Ovary (tissue), 7 donors: ENCODE measurements at regions not wholly inside any gene's neighbourhood (a gene's known extent, or its start where the extent isn't known, plus 50 kb on each side); places are given as distances from the start of the nearest gene placed in this dataset.

Source experiments
- DNase-seq, 5 donors: peaks; one replicate each; pipeline ENCODE4 v3.0.0-alpha.2; 2019 to 2020
- H3K27ac ChIP-seq, 2 donors: fragments of 200-600 bp; one replicate each; pipeline versions ENCODE4 v1.5.1 to v1.8.0; 2019 to 2022
- H3K27me3 ChIP-seq: fragments of 200-600 bp; one replicate; pipeline ENCODE4 v1.8.0; 2022
- H3K36me3 ChIP-seq: fragments of 200-600 bp; sonication (generic); one replicate; pipeline ENCODE4 v1.5.1; 2019
- H3K4me1 ChIP-seq: one replicate; pipeline ENCODE4 v1.8.1; 2013; ENCODE audit warnings: mild to moderate bottlenecking, moderate library complexity; ENCODE audit not compliant: insufficient read depth
- H3K4me3 ChIP-seq: fragments of 200-600 bp; sonication (generic); one replicate; pipeline ENCODE4 v1.5.1; 2017
- H3K9me3 ChIP-seq, 2 donors: fragments of 200-600 bp in 1 of 2; sonication (generic) in 1 of 2; one replicate each; pipeline versions ENCODE4 v1.5.1 to v1.8.1; 2013 to 2019; ENCODE audit warnings: mild to moderate bottlenecking in 1 of 2, moderate library complexity in 1 of 2
- EP300 ChIP-seq: sonication (generic); formaldehyde crosslinking; IDR thresholded peaks from one replicate; pipeline ENCODE4 v1.6.1; 2017; ENCODE audit warnings: antibody characterized with exemption
- POLR2A ChIP-seq: fragments of 450-650 bp; IDR thresholded peaks from one replicate; pipeline ENCODE4 v1.6.1; 2017; ENCODE audit warnings: antibody characterized with exemption, mild to moderate bottlenecking, moderate library complexity
- WGBS, 3 donors: extraction: QIAGEN DNeasy Blood & Tissue Kit in 1 of 3; methylation state at CpG; one replicate each; pipeline versions ENCODE4 v1.1.5 to v1.1.7; 2013 to 2017; 5-methylcytosine and 5-hydroxymethylcytosine counted together
- intact Hi-C, 4 donors: fragments of 100-400 bp; cut with DNase I; formaldehyde crosslinking; loops; one replicate each; pipeline versions ENCODE4 v1.11.0 to v1.15.1; 2022 to 2023
- TF ChIP-seq, protein P1 (sequence below), 3 donors: fragments of 450-650 bp in 2 of 3; fragments of 200-600 bp in 1 of 3; IDR thresholded peaks; one replicate each; pipeline versions ENCODE4 v1.5.1 to v1.8.0; 2016 to 2022; ENCODE audit warnings: antibody characterized with exemption in 3 of 3, mild to moderate bottlenecking in 1 of 3
- donor health status: DM: no; HTN: no; CAD: no; lungs with moderate emphysema.
- donor health status: DM: no; HTN: no; CAD: no.
- donor health status: Bipolar disorder and iron deficiency.
- donor health status: DM: no; HTN: no; CAD: no.
- donor health status: DM: yes; HTN: yes; CAD: no.

DNA sequence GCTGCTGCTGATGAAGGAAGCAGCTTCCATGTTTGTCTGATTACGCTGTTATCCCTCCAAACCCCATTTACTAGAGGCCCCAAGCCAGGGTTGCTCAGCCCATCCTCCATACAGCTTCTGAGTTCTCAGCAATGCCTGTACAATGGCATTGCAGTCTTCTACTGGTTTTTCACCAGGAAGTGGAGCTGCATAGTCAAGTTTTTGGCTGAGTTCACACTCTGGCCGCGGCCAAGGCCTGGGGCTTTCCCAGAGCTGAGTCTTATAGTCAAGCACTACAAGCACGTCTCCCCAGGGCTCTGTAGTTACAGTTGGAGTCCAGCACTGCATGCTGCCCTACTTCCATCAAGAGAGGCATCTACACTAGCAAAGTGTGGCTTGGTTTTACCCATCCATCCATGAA is 182.5 kb downstream of the POU4F1 start:
- no peaks in the 10 kb centered on the region for H3K27me3 ChIP-seq
- DNase-seq: no peak
- WGBS, 3 donors: 82 to 85% (median 83%) methylated on average over 4 of the region's 4 CpGs
- no peak overlapping the region for H3K27ac ChIP-seq
- H3K36me3 ChIP-seq: no peaks in the 10 kb centered on the region
- intact Hi-C loops: no loop called here
- no peaks in the 10 kb centered on the region for H3K9me3 ChIP-seq
- no peaks in the 10 kb centered on the region for H3K4me1 ChIP-seq
- TF ChIP-seq POLR2A: no peak
- TF ChIP-seq, protein P1, sequence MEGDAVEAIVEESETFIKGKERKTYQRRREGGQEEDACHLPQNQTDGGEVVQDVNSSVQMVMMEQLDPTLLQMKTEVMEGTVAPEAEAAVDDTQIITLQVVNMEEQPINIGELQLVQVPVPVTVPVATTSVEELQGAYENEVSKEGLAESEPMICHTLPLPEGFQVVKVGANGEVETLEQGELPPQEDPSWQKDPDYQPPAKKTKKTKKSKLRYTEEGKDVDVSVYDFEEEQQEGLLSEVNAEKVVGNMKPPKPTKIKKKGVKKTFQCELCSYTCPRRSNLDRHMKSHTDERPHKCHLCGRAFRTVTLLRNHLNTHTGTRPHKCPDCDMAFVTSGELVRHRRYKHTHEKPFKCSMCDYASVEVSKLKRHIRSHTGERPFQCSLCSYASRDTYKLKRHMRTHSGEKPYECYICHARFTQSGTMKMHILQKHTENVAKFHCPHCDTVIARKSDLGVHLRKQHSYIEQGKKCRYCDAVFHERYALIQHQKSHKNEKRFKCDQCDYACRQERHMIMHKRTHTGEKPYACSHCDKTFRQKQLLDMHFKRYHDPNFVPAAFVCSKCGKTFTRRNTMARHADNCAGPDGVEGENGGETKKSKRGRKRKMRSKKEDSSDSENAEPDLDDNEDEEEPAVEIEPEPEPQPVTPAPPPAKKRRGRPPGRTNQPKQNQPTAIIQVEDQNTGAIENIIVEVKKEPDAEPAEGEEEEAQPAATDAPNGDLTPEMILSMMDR (IDR thresholded peaks at IDR 0.05): no peak
- no peak for TF ChIP-seq EP300
- H3K4me3 ChIP-seq: no peak overlapping the region

DNA sequence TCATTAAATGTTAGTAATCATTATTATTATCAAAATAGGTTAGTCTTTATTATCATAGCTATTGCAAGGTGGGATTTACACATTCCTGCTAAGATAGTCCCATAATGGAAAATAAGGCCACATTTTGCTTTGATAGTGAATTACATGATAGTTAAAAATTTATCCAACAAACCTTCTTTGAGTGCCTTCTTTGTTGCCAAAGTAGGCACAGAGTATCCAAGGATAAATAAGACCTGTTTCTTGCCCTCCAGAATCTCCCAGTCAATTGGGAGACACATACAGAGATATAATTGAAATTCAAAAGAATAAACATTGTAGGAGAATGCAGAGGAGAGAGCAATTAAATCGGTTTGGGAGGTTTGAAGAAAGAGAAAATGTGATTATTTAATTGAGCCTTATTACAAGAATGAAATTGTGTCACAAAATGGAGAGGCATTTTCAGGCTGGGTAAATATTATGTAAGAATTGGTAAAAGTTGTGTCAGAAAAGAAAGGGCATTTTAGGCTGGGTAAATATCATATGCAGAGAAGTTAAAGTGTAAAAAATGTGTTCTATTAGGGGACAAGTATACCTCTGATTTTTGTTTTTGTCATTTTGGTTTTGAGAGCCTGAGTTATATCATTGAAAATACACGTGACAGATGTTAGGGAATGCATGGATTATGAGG is 189.3 kb downstream of the POU4F1 start:
- H3K9me3 ChIP-seq: no peaks in the 10 kb centered on the region
- H3K36me3 ChIP-seq: no peaks in the 10 kb centered on the region
- WGBS, 3 donors: 56 to 60% (median 56%) methylated on average over 2 of the region's 2 CpGs
- intact Hi-C loops: loop anchor here in 1 of 4 donors (5.0 kb wide), 1 partner anchor 317 kb away; no protein-coding TSS in a partner anchor
- H3K27me3 ChIP-seq: no peaks in the 10 kb centered on the region
- no peak for DNase-seq
- no peaks in the 10 kb centered on the region for H3K4me1 ChIP-seq
- no peak overlapping the region for H3K27ac ChIP-seq
- TF ChIP-seq, protein P1 (IDR thresholded peaks at IDR 0.05): no peak
- TF ChIP-seq POLR2A (no peak), EP300 (no peak)
- no peak overlapping the region for H3K4me3 ChIP-seq

DNA sequence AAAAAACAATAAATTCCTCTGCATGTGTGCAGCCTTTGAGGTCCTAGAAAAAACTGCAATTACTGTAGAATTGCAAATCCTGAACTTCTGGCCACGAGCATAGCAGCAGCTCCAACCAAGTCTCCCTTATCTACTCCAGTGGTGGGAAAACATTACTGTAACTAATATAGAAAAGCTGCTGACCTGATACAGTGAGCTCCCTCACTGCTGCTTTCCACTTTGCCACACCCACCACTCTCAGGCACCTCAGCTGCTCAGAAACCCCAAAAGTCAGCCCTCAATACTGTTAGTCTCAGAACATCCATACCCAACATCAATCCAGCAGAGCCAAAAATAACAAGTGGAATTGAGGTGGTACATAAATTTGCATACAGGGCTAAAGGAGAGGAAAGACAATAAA is 192.5 kb downstream of the POU4F1 start:
- Histone ChIP-seq H3K27ac (no peak overlapping the region), H3K4me3 (no peak overlapping the region), H3K36me3 (no peaks in the 10 kb centered on the region), H3K27me3 (no peaks in the 10 kb centered on the region), H3K9me3 (no peaks in the 10 kb centered on the region), H3K4me1 (no peaks in the 10 kb centered on the region)
- no peak for DNase-seq
- WGBS, 3 donors: 31 to 48% (median 39%) methylated on average over 1 of the region's 1 CpG
- intact Hi-C loops: loop anchor here in 1 of 4 donors (5.0 kb wide), 1 partner anchor 314 kb away; no protein-coding TSS in a partner anchor
- TF ChIP-seq, protein P1 (IDR thresholded peaks at IDR 0.05): no peak

DNA sequence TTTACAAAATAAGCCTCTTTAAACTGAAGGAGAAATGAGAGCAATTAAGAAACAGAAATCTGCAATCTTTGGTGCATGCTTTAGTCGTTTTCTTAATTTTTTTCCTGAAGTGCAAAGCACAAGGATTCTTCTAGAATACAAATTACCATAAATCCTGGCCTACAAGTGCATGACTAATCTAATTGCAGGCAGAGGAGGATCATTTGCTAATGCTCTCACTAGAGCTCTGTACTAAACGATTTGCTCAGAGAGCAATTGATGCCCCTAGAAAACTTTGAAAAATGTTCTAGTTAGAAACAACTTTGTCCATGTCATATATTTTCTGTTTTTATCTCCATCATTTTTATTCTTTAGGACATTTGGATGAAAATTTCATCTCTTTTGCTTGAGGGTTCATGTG is 193.2 kb downstream of the POU4F1 start:
- no peaks in the 10 kb centered on the region for H3K4me1 ChIP-seq
- intact Hi-C loops: loop anchor here in 1 of 4 donors (5.0 kb wide), 1 partner anchor 313 kb away; no protein-coding TSS in a partner anchor
- 18 to 28% (median 20%) methylated on average over 2 of the region's 2 CpGs for WGBS, 3 donors
- H3K4me3 ChIP-seq: no peak overlapping the region
- H3K27ac ChIP-seq: no peak overlapping the region
- no peaks in the 10 kb centered on the region for H3K27me3 ChIP-seq
- TF ChIP-seq EP300 (no peak), POLR2A (no peak)
- TF ChIP-seq, protein P1 (IDR thresholded peaks at IDR 0.05): no peak
- H3K36me3 ChIP-seq: no peaks in the 10 kb centered on the region
- no peak for DNase-seq
- no peaks in the 10 kb centered on the region for H3K9me3 ChIP-seq
